ENCODE measurements at regions not wholly inside any gene's neighbourhood (a gene's known extent, or its start where the extent isn't known, plus 50 kb on each side); places are given as distances from the start of the nearest gene placed in this dataset.
A peak's percentile ranks its signal among the peaks of the same experiment; 100 is the strongest.

GRCh38 chrX:39150220-39150619 is 349.0 kb downstream of the MID1IP1 start:
- DNase-seq = no peak
- Histone ChIP-seq H3K27me3 (no peaks in the 10 kb centered on the region), H3K27ac (no peak overlapping the region), H3K36me3 (no peaks in the 10 kb centered on the region), H3K4me3 (no peak overlapping the region), H3K9me3 (no peaks in the 10 kb centered on the region), H3K4me1 (ENCODE audit: insufficient read depth) (no peaks in the 10 kb centered on the region)
- TF ChIP-seq POLR2A (IDR thresholded peaks at IDR 0.05) (no peak), EP300 (IDR thresholded peaks at IDR 0.05) (no peak)
- TF ChIP-seq, protein P1, sequence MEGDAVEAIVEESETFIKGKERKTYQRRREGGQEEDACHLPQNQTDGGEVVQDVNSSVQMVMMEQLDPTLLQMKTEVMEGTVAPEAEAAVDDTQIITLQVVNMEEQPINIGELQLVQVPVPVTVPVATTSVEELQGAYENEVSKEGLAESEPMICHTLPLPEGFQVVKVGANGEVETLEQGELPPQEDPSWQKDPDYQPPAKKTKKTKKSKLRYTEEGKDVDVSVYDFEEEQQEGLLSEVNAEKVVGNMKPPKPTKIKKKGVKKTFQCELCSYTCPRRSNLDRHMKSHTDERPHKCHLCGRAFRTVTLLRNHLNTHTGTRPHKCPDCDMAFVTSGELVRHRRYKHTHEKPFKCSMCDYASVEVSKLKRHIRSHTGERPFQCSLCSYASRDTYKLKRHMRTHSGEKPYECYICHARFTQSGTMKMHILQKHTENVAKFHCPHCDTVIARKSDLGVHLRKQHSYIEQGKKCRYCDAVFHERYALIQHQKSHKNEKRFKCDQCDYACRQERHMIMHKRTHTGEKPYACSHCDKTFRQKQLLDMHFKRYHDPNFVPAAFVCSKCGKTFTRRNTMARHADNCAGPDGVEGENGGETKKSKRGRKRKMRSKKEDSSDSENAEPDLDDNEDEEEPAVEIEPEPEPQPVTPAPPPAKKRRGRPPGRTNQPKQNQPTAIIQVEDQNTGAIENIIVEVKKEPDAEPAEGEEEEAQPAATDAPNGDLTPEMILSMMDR (IDR thresholded peaks at IDR 0.05) = no peak
- intact Hi-C loops (cut with DNase I) = no loop called here
- WGBS, 3 donors = 74 to 80% (median 78%) methylated on average over 5 of the region's 5 CpGs

DNA sequence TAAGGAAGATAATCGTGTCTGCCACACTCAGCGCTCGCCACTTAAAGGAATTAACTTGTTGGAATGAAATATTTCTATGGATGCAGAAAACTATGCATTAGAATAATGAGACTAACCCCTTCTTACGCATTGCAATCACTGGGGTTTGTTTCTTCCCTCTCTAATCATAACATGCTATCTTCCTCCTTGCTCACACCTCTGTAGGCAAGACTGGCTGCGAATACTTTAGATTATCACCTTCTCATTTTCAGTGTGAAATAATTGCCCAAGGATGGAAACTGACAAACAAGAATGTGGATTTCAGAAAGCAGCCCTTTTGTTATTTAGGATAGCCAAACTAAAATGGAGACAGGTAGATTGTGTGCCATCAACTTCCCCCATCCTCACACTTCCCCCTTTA is 349.4 kb downstream of the MID1IP1 start:
- TF ChIP-seq POLR2A (IDR thresholded peaks at IDR 0.05) (no peak), EP300 (IDR thresholded peaks at IDR 0.05) (no peak)
- TF ChIP-seq, protein P1 (IDR thresholded peaks at IDR 0.05) = no peak
- no peak for DNase-seq
- H3K4me3 ChIP-seq = no peak overlapping the region
- 73 to 83% (median 77%) methylated on average over 5 of the region's 5 CpGs for WGBS, 3 donors
- H3K27ac ChIP-seq = no peak overlapping the region
- no peaks in the 10 kb centered on the region for H3K9me3 ChIP-seq
- no peaks in the 10 kb centered on the region for H3K27me3 ChIP-seq
- no peaks in the 10 kb centered on the region for H3K4me1 ChIP-seq (ENCODE audit: insufficient read depth)
- intact Hi-C loops (cut with DNase I) = no loop called here
- no peaks in the 10 kb centered on the region for H3K36me3 ChIP-seq

GRCh38 chrX:39152106-39152649 is 350.9 kb downstream of the MID1IP1 start:
- no peak overlapping the region for H3K4me3 ChIP-seq
- no peak for TF ChIP-seq POLR2A (IDR thresholded peaks at IDR 0.05)
- no peak for TF ChIP-seq EP300 (IDR thresholded peaks at IDR 0.05)
- TF ChIP-seq, protein P1 (IDR thresholded peaks at IDR 0.05) = no peak
- no peaks in the 10 kb centered on the region for H3K27me3 ChIP-seq
- intact Hi-C loops (cut with DNase I) = no loop called here
- peak in 3 of 5 donors; percentile 24 to 27 (median 26) for DNase-seq
- no peaks in the 10 kb centered on the region for H3K4me1 ChIP-seq (ENCODE audit: insufficient read depth)
- no peak overlapping the region for H3K27ac ChIP-seq
- no peaks in the 10 kb centered on the region for H3K9me3 ChIP-seq
- no peaks in the 10 kb centered on the region for H3K36me3 ChIP-seq
- 37 to 46% (median 41%) methylated on average over 7 of the region's 7 CpGs for WGBS, 3 donors

- intact Hi-C loops (cut with DNase I) = no loop called here
- Histone ChIP-seq H3K4me1 (ENCODE audit: insufficient read depth) (no peaks in the 10 kb centered on the region), H3K36me3 (no peaks in the 10 kb centered on the region), H3K27me3 (no peaks in the 10 kb centered on the region), H3K9me3 (no peaks in the 10 kb centered on the region), H3K27ac (no peak overlapping the region), H3K4me3 (no peak overlapping the region)
- no peak for DNase-seq
- TF ChIP-seq POLR2A (IDR thresholded peaks at IDR 0.05) (no peak), EP300 (IDR thresholded peaks at IDR 0.05) (no peak)
- TF ChIP-seq, protein P1 (IDR thresholded peaks at IDR 0.05) = no peak
Measured at GRCh38 chrX:39156051-39156450, 354.8 kb downstream of the MID1IP1 start.

Data from ovary (tissue), 7 donors.